GM13976 (cell line): ENCODE measurements at regions not wholly inside any gene's neighbourhood (a gene's known extent, or its start where the extent isn't known, plus 50 kb on each side); places are given as distances from the start of the nearest gene placed in this dataset.

Experiments used
- DNase-seq: peaks from one replicate; pipeline ENCODE4 v3.0.0; 2012; ENCODE audit warnings: low spot score
- in situ Hi-C: fragments of 300-500 bp; cut with MboI; formaldehyde crosslinking; loops from one replicate; pipeline ENCODE4 v1.12.0; 2022; ENCODE audit warnings: low sequenced_read_pairs, mixed read lengths, inconsistent platforms; ENCODE audit not compliant: unreplicated experiment
- TF ChIP-seq, protein P1 (sequence below): IDR thresholded peaks from 2 replicates; pipeline ENCODE4 v1.5.1; 2012; ENCODE audit warnings: borderline replicate concordance, mild to moderate bottlenecking; ENCODE audit not compliant: insufficient read depth; ENCODE audit errors: extremely low read depth, missing control alignments, control extremely low read depth

DNA sequence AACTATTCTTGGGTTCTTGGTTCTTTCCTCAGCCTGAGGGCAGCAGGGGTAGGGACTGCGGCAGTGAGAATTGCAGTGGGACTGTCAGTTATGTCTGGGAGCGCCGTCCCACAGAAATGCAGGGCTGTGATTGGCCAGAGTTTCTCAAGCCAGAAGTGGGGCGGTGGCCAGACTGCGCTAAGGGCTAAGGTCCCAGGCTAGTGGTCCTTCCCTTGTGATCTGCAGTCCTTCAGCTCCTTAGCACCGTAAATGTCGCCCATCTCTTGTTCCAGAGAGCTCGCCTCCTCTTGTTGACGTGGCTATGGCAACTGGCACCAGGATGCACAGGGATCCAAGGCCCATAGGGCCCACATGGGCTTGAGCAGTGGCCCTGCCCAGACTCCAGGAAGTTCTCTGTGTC is 223.5 kb downstream of the GRIA2 start:
- TF ChIP-seq, protein P1, sequence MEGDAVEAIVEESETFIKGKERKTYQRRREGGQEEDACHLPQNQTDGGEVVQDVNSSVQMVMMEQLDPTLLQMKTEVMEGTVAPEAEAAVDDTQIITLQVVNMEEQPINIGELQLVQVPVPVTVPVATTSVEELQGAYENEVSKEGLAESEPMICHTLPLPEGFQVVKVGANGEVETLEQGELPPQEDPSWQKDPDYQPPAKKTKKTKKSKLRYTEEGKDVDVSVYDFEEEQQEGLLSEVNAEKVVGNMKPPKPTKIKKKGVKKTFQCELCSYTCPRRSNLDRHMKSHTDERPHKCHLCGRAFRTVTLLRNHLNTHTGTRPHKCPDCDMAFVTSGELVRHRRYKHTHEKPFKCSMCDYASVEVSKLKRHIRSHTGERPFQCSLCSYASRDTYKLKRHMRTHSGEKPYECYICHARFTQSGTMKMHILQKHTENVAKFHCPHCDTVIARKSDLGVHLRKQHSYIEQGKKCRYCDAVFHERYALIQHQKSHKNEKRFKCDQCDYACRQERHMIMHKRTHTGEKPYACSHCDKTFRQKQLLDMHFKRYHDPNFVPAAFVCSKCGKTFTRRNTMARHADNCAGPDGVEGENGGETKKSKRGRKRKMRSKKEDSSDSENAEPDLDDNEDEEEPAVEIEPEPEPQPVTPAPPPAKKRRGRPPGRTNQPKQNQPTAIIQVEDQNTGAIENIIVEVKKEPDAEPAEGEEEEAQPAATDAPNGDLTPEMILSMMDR: no peak
- in situ Hi-C loops: no loop called here
- DNase-seq: no peak

DNA sequence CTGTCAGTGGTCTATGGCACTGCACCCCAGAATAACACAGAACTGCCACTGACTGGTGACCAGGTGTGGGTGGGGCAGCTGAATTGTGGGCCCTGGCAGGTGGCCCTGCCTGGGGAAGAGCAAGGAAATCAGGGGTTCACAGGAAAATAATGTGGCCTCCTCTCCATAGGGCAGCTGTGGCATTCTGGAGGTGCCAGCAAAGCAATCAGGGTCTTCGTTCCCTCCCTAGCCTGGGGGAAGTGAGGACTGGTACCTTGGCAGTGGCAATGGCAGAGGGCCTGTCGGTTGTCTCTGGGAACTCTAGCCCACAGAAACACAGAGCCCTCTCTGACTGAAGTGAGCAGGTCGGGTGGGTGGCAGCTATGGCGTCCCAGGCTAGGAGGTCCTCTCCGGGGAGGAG is 223.0 kb downstream of the GRIA2 start:
- in situ Hi-C loops: no loop called here

DNA sequence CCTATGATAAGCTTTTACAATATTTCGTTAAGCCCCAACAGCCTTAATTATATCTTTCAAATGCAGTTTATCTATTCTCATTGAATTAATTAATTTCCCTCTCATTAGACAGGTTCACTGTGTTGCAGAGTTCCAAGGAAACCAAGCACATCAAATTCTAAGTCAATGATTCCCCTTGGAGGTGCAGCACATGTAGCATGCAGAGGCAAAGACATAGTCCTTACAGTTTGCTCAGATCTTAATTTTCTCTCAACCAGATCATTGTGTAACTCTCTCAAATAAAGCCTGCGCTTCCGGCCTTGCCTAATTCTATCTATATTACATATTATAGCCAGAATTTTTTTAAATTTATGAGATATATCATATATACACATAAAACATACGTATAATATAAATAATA is 205.4 kb downstream of the GRIA2 start:
- TF ChIP-seq, protein P1: no peak
- in situ Hi-C loops: no loop called here
- no peak for DNase-seq

More for the DNA sequence above, 223.0 kb downstream of the GRIA2 start:
- TF ChIP-seq, protein P1: no peak
- DNase-seq: no peak

DNA sequence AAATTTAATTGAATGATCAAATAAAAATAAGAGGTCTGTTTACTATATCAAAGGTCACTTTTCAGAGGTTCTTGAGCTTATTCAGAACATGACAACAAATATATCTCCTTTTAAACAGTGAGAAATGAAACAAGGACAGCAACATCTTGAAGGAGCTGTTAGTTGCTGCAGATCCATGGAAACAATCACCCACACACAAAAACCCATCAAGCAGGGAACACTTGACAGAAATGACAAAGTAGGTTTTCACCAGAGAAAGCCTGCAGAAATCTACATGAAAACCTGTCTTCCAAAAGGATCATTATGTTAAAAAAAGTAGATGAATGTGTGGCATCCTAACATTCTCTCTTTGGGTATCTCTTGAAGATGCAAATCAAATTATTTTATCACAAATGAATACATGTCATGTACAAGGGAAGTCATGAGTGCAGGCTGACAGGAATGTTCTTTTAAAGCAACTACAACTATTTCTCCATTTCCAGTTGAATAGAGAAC is 203.0 kb downstream of the GRIA2 start:
- TF ChIP-seq, protein P1: no peak
- no peak for DNase-seq
- in situ Hi-C loops: no loop called here

DNA sequence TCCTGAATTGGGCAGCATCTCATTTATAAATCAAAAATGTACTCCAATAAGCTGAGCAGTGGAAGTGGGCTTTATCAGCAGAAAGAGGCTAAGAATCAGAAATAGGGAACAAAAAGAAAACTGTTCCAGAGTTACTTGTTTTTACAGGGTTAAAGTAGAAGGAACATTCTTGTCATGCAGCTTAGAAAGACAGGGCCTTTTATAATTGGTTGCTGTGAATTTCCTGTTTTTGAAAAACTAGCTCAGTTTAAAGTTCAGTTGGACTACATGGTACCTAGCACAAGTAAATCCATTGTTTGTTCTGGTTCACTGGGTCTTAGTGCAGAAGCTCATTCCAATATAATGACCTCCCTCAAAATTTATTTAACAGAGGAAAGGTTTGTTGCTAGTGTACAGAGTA is 200.8 kb downstream of the GRIA2 start:
- DNase-seq: no peak
- TF ChIP-seq, protein P1: no peak
- in situ Hi-C loops: no loop called here
